MCF 10A (cell line): ENCODE measurements at regions not wholly inside any gene's neighbourhood (a gene's known extent, or its start where the extent isn't known, plus 50 kb on each side); places are given as distances from the start of the nearest gene placed in this dataset.
A peak's percentile ranks its signal among the peaks of the same experiment; 100 is the strongest.
"Not testable (repeated sequence)": the region's sequence is repeated elsewhere in the genome, so short reads cannot be mapped to it uniquely, and the experiment has no call there.

Experiments
- BruUV-seq: library from RNA; stranded (reverse); fragments of 400-500 nt; replicated peaks from 2 replicates; lab custom pipeline; 2021; lab: Mats Ljungman, UMichigan
- CTCF ChIA-PET: fragments of 300-600 bp; sonication (Branson Sonifier 250); formaldehyde crosslinking; extraction: SDS; loops from one replicate; lab custom pipeline; 2021; ENCODE audit warnings: antibody characterized with exemption, inconsistent platforms; lab: Yijun Ruan, JAX
- POLR2A ChIA-PET: fragments of 300-600, 350-650 bp; sonication (Branson Sonifier 250); formaldehyde crosslinking; extraction: SDS; loops from one replicate; lab custom pipeline; 2020; ENCODE audit warnings: antibody characterized with exemption, inconsistent platforms; lab: Yijun Ruan, JAX
- DNase-seq: peaks from one replicate; pipeline ENCODE4 v3.0.0-alpha.2; 2018; ENCODE audit not compliant: unreplicated experiment
- H3K27ac Mint-ChIP-seq: one replicate; pipeline ENCODE4 v1.8.0; 2022; ENCODE audit warnings: mild to moderate bottlenecking, low read depth, mixed read lengths; ENCODE audit not compliant: unreplicated experiment
- H3K27me3 Mint-ChIP-seq: one replicate; pipeline ENCODE4 v1.8.0; 2022; ENCODE audit warnings: mixed read lengths; ENCODE audit not compliant: insufficient read depth, unreplicated experiment
- H3K36me3 Mint-ChIP-seq: one replicate; pipeline ENCODE4 v1.8.0; 2022; ENCODE audit warnings: mild to moderate bottlenecking, moderate library complexity, mixed read lengths; ENCODE audit not compliant: insufficient read depth, unreplicated experiment
- H3K4me1 Mint-ChIP-seq: one replicate; pipeline ENCODE4 v1.8.0; 2022; ENCODE audit warnings: mixed read lengths; ENCODE audit not compliant: insufficient read depth, unreplicated experiment
- H3K4me3 Mint-ChIP-seq: one replicate; pipeline ENCODE4 v1.8.0; 2022; ENCODE audit warnings: mild to moderate bottlenecking, moderate library complexity, mixed read lengths; ENCODE audit not compliant: unreplicated experiment
- H3K9me3 Mint-ChIP-seq: one replicate; pipeline ENCODE4 v1.8.0; 2022; ENCODE audit warnings: mixed read lengths; ENCODE audit not compliant: unreplicated experiment
- CTCF ChIP-seq: fragments of 200-600 bp; IDR thresholded peaks from one replicate; pipeline ENCODE4 v1.8.0; 2022; ENCODE audit warnings: antibody characterized with exemption, mild to moderate bottlenecking; ENCODE audit not compliant: unreplicated experiment
- intact Hi-C: fragments of 100-400 bp; cut with micrococcal nuclease; formaldehyde crosslinking; loops from 2 replicates; pipeline ENCODE4 v1.14.1; 2022

- POLR2A ChIA-PET = no interaction called here
- intact Hi-C loops = no loop called here
- H3K4me1 Mint-ChIP-seq = peaks cover 17% of the 10 kb centered on the region
Measured at GRCh38 chr14:78007160-78007559, 163.0 kb upstream of the NRXN3 start.

GRCh38 chr14:78010688-78011087 is 159.5 kb upstream of the NRXN3 start:
- Mint-ChIP-seq H3K36me3 (no peaks in the 10 kb centered on the region), H3K27me3 (peaks cover 9% of the 10 kb centered on the region), H3K27ac (peak overlapping the region; percentile 2), H3K4me1 (peaks cover 11% of the 10 kb centered on the region), H3K9me3 (no peaks in the 10 kb centered on the region), H3K4me3 (no peak overlapping the region)
- ChIA-PET POLR2A (no interaction called here), CTCF (interaction anchor here (0.9 kb wide), 1 partner anchor 122 kb away, joined by 3 read pairs; no protein-coding TSS in a partner anchor)
- DNase-seq = peak; percentile 83
- TF ChIP-seq CTCF = no peak
- intact Hi-C loops = no loop called here
- BruUV-seq = no TSS peak

More at GRCh38 chr14:78007160-78007559, 163.0 kb upstream of the NRXN3 start:
- DNase-seq = peak; percentile 39
- no peak overlapping the region for H3K27ac Mint-ChIP-seq
- CTCF ChIA-PET = interaction anchor here (0.8 to 1.0 kb wide), 3 partner anchors 10 to 559 kb away, joined by 3 to 4 read pairs (median 3); no protein-coding TSS in a partner anchor
- no peaks in the 10 kb centered on the region for H3K27me3 Mint-ChIP-seq
- no peaks in the 10 kb centered on the region for H3K9me3 Mint-ChIP-seq
- no peak for TF ChIP-seq CTCF
- no peaks in the 10 kb centered on the region for H3K36me3 Mint-ChIP-seq
- no peak overlapping the region for H3K4me3 Mint-ChIP-seq
- BruUV-seq = no TSS peak

- H3K9me3 Mint-ChIP-seq, H3K4me1 Mint-ChIP-seq, CTCF ChIA-PET, H3K27ac Mint-ChIP-seq, DNase-seq, H3K4me3 Mint-ChIP-seq, intact Hi-C loops, H3K36me3 Mint-ChIP-seq, BruUV-seq, POLR2A ChIA-PET: not testable (repeated sequence)
- H3K27me3 Mint-ChIP-seq = peaks cover 23% of the 10 kb centered on the region
Measured at GRCh38 chr14:78013911-78014310, 156.3 kb upstream of the NRXN3 start.

- Mint-ChIP-seq H3K27me3 (peaks cover 31% of the 10 kb centered on the region), H3K36me3 (no peaks in the 10 kb centered on the region), H3K27ac (no peak overlapping the region), H3K9me3 (peaks cover 5% of the 10 kb centered on the region), H3K4me3 (no peak overlapping the region), H3K4me1 (no peaks in the 10 kb centered on the region)
- no peak for TF ChIP-seq CTCF
- intact Hi-C loops = no loop called here
- ChIA-PET POLR2A (interaction anchor here (0.7 kb wide), 2 partner anchors 70 to 80 kb away, joined by 3 read pairs; no protein-coding TSS in a partner anchor), CTCF (interaction anchor here (0.6 to 1.1 kb wide), 3 partner anchors 10 to 550 kb away, joined by 3 to 4 read pairs (median 3); no protein-coding TSS in a partner anchor)
- BruUV-seq = no TSS peak
- DNase-seq = no peak
Measured at GRCh38 chr14:78016532-78016931, 153.6 kb upstream of the NRXN3 start.
